Activated CD4-positive, CD25-positive, alpha-beta regulatory T cell treated with anti-CD3 and anti-CD28 coated beads, Interleukin-2, amount 50 U/mL, for 24 hours (primary cell): ENCODE measurements at regions not wholly inside any gene's neighbourhood (a gene's known extent, or its start where the extent isn't known, plus 50 kb on each side); places are given as distances from the start of the nearest gene placed in this dataset.
"Not testable (repeated sequence)": the region's sequence is repeated elsewhere in the genome, so short reads cannot be mapped to it uniquely, and the experiment has no call there.

ENCODE experiments used
- ATAC-seq, 2 donors: fragments of 150-1000 bp; cut with Tn5 transposase; one replicate each; pipeline ENCODE4 v1.10.0; 2021; ENCODE audit warnings: mild to moderate bottlenecking in 1 of 2, moderate library complexity in 1 of 2

DNA sequence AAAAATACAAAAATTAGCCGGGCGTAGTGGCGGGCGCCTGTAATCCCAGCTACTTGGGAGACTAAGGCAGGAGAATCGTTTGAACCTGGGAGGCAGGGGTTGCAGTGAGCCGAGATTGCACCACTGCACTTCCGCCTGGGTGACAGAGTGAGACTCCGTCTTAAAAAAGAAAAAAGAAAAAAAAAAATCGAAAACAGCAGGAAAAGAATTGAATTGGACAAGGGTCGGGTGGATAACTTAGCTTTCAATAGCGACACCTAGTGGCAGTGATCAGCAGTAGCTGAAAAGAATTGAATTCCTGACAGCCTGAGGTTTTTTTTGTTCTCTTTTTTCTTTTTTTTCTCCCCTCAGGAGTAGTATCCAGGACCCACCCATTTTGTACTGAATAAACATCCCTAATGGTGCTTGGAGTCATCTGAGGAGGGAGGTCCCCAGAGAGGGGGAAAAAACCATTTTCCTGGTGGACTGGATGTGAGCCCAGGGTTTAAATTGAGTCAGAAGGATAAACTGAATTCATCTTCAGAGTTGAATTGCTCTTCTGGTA lies 55.1 kb downstream of the CYCS start:
- ATAC-seq = peak in 1 of 2 donors; percentile 41

- ATAC-seq = no peak
Observed at GRCh38 chr7:25068502-25069213, 56.4 kb downstream of the CYCS start.

GRCh38 chr7:25067726-25068501 lies 57.1 kb downstream of the CYCS start:
- ATAC-seq = no peak

- peak; percentile 41 to 75 for ATAC-seq
Observed at GRCh38 chr7:25066253-25066652, 58.8 kb downstream of the CYCS start.

DNA sequence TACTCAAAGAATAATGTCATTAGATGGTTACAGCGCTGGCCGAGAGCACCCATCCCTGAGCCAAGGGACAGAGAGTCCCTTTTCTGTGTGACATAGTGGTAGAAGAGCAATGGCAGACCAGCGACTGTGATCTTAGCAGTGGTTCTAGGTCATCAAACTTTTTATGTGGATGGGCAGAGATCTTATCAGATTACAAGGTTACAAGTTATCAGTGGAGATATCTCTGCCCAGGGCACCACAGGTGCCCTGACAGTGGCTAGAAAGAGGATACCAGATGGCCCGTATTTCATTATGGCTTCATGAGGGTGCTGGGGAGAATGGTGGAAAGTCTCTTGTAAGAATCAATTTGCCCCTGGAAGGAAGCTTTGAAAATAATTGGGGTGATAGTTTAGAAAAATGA lies 62.7 kb downstream of the CYCS start:
- no peak for ATAC-seq

GRCh38 chr7:25060487-25061055 lies 64.5 kb downstream of the CYCS start:
- ATAC-seq = no peak

DNA sequence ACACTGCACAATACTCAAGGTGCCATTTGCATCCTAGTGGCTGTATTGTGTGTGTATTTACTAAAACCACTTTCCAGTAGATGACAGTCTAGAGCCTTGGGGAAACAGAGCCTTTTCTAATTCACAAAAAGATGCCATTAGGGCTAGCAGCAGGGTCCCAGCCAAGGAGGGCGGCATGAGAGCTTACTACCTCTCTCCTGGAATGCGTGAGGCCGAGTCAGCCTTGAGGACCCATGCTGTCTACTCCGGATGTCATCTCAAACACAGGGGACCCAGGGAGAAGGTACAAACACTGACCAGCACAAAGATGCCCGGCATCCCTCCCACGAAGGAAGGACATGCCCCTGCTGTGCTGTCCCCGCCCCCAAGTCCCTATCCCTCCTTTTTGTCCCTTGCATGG lies 65.5 kb downstream of the CYCS start:
- no peak for ATAC-seq

- ATAC-seq = no peak
Observed at GRCh38 chr7:25056368-25056767, 68.7 kb downstream of the CYCS start.

GRCh38 chr7:25055520-25056220 lies 69.4 kb downstream of the CYCS start:
- ATAC-seq = no peak

DNA sequence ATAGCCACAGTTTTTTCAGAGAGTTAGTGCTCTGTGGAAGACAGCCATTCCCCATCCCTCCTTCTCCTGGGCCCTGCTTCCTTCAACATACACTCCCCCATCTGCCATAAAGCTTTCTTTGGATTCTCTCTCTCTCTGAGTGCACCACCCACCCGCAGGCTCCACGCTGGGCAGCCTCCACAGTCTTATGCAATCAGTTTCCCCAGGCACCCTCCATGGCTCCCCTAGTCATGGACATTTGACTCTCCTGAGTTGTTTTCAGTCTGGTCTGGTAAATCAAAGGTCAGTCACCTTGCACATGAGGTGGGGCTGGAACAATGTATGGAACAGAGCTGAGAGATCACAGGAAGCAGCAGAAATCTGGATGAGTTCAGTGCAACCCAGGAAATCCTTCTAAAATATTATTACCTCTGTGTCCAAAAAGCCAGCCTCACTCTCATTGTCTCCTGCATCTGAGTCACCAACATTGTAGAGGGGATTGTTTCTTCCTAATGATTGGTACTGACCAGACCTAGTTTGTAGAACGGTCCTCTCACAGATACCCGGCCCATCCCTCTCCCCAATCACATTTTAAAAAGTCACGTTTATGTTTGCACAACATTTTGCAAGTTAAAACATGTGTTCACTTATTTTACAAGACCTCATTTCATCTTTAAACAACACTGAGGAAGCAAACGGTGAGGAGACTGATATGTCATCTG lies 70.1 kb downstream of the CYCS start:
- ATAC-seq = no peak

DNA sequence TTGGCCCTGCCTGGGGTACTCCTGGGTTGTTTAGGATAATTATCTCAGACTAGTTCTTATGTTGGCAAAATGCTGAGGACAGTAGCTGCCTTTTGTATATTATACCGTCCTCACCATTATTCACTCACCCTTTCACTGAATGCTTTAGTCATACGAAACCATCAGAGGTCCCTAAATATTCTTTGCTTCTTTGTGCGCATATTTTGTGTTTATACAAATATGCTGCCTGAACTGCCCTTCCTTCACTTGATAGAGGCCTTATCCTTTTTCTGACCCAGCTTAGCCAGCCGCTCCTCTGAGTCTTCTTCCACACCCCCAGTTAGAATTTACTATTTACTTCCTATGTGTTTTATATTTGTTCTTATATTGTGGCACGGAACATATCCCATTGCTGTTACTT lies 70.2 kb upstream of the OSBPL3 start:
- no peak for ATAC-seq

- no peak for ATAC-seq
Observed at GRCh38 chr7:25048444-25048834, 68.5 kb upstream of the OSBPL3 start.

GRCh38 chr7:25047571-25048443 lies 67.8 kb upstream of the OSBPL3 start:
- not testable (repeated sequence) for ATAC-seq

DNA sequence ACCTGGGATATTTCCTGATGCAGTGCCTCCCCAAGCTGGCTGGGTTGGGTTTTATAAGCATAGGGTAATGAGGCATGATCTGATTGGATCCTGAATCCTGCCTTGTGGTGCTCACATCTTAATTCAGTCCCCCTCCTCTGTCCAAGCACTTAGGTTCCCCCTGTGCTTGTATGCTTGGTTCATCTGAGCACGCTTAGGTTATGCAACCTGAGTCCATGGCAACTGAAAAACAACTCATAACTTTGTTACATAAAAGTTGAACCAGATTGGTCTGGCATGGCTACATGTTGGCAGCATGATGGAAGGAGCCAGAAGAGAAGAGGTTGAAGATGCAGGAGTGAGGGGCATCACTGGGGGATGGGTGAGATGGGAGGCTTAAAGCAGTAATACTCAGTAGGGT lies 57.3 kb upstream of the OSBPL3 start:
- ATAC-seq = no peak

DNA sequence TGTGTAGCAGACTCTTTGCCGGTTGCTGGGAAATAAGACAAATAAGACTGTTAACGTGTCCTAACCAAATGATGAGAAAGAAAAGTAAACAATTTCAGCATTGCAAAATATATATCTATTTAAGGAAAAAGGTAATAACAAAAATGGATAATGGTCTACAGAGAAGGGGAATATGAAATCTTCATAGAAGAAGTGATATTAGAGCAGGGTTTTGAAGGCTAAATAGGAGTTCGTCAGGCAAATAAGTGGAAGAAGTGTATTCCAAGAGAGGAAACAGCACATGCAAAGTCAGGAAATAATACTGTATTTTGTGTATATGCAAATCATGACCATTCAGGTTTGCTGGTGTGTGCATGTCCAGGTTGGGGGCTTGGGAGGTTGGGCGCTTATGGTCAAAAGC lies 55.3 kb upstream of the OSBPL3 start:
- no peak for ATAC-seq

- ATAC-seq = no peak
Observed at GRCh38 chr7:25034136-25034535, 54.2 kb upstream of the OSBPL3 start.

DNA sequence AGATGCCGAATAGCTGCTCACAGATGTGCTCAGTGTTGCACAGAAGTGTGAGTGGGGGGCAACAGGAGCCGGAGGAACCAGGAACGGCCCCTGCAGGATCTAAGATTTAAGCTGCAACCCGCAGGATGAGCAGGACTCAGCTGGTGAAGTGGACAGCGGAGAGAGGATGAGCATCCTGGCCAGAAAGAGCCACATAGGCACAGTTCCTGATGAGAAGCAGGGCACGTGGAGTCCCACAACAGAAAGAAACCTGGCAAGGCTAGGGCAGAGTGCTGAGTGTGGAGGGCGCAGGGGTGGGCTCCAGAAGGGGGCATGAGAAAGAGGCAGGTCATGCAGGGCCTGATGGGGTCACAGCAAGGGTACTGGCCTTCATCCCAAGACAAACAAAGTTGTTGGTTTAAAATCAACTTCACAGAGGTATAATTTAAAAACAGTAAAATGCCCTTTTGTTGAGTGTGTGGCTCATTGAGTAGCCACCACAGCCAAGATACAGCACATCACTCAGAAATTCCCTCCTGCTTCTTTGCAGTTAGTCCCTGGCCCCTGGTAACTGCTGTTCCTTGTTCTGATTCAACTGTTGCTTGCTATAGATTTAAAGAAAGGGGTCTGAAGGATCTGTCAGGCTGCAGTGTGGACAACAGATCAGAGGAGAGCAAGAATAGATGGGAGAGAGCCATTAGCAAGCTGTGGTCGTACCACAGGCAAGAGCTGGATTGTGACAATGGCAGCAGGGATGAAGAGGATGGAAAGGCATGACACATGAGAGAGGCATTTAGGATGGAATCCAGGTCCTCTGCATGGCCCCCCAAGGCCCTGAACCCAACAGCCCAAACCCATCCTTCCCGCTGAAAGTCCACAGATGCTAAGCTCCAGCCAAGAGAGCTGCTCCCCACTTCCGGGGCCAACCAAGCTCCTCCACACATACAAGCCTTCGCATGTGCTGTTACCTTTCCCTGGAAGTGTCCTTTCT lies 53.1 kb upstream of the OSBPL3 start:
- ATAC-seq = no peak

DNA sequence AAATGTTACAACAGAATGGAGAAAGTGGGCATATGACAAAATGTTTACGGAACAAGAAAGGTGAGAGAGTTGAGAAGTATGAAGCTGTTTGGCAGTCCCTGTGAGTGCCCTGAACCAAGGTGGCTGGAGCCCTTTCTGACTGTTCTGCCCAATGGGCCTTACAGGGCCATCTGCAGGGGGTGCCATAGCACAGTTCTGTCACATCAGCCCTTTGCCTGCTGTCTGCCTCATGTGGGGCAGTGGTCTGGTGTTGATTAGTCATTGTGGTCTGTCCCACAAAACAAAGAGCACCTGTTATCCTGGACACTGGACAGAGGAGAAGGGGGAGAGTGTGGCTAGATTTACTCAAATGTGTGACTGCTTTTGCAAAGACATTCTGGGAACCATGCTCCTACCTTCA lies 51.5 kb upstream of the OSBPL3 start:
- no peak for ATAC-seq

- peak in 1 of 2 donors; percentile 42 for ATAC-seq
Observed at GRCh38 chr7:25031007-25031406, 51.0 kb upstream of the OSBPL3 start.
